Ishikawa (cell line): ENCODE measurements at regions not wholly inside any gene's neighbourhood (a gene's known extent, or its start where the extent isn't known, plus 50 kb on each side); places are given as distances from the start of the nearest gene placed in this dataset.

Experiments
- CREB1 ChIP-seq: IDR thresholded peaks from 2 replicates; pipeline ENCODE4 v1.6.1; 2012; ENCODE audit warnings: low read depth
- EP300 ChIP-seq: IDR thresholded peaks from 2 replicates; pipeline ENCODE4 v1.6.1; 2012; ENCODE audit warnings: borderline replicate concordance
- RAD21 ChIP-seq: IDR thresholded peaks from 2 replicates; pipeline ENCODE4 v1.6.1; 2012; ENCODE audit warnings: low read depth
- TAF1 ChIP-seq: IDR thresholded peaks from 2 replicates; pipeline ENCODE4 v1.6.1; 2012; ENCODE audit warnings: low read depth, mild to moderate bottlenecking
- TCF12 ChIP-seq: IDR thresholded peaks from 2 replicates; pipeline ENCODE4 v1.6.1; 2012; ENCODE audit warnings: low read depth
- YY1 ChIP-seq: IDR thresholded peaks from 2 replicates; pipeline ENCODE4 v1.6.1; 2012; ENCODE audit warnings: low read depth
- TF ChIP-seq, protein P1 (sequence below): IDR thresholded peaks from 2 replicates; pipeline ENCODE4 v1.6.1; 2012

DNA sequence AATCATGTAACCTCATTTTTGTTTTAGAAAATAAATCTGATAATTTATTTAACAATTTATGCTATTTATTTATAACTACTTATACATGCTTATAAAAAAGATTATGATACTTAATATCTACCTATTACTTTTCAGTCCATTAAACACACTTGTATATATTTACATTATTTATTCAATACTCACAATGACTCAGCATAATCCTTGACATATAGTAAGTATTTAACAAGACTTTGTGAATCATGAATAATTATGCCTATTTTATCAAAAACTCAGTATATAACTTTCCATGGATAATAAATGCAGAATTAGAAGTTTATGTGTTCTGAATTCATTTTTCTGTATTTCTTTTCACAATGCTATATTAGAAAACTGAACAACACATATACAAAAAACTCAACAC lies 266.0 kb upstream of the STAC start:
- TF ChIP-seq EP300, result no peak
- TF ChIP-seq CREB1, result no peak
- no peak for TF ChIP-seq TAF1
- TF ChIP-seq, protein P1, sequence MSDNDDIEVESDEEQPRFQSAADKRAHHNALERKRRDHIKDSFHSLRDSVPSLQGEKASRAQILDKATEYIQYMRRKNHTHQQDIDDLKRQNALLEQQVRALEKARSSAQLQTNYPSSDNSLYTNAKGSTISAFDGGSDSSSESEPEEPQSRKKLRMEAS, result no peak
- no peak for TF ChIP-seq RAD21
- TF ChIP-seq TCF12, result no peak
- no peak for TF ChIP-seq YY1
